K562 (cell line): ENCODE measurements at regions not wholly inside any gene's neighbourhood (a gene's known extent, or its start where the extent isn't known, plus 50 kb on each side); places are given as distances from the start of the nearest gene placed in this dataset.
A peak's percentile ranks its signal among the peaks of the same experiment; 100 is the strongest.

Experiments used
- CBFA2T2 ChIP-seq: fragments of 450-650 bp; conservative IDR thresholded peaks from 2 replicates; pipeline ENCODE4 v1.6.1; 2017; ENCODE audit warnings: mild to moderate bottlenecking
- CHD1 ChIP-seq: fragments of 200-600 bp; sonication (generic); IDR thresholded peaks from one replicate; pipeline ENCODE4 v1.6.1; 2012; ENCODE audit warnings: mild to moderate bottlenecking, moderate library complexity, low read length, inconsistent platforms
- FIP1L1 ChIP-seq: fragments of 200-400 bp; formaldehyde crosslinking; IDR thresholded peaks from 2 replicates; pipeline ENCODE4 v1.6.1; 2018; ENCODE audit warnings: mild to moderate bottlenecking, low read depth, low read length; ENCODE audit not compliant: poor library complexity, severe bottlenecking
- GMEB1 ChIP-seq: fragments of 250-450 bp; sonication (Bioruptor Pico); IDR thresholded peaks from 2 replicates; pipeline ENCODE4 v1.4.0; 2020; ENCODE audit warnings: mild to moderate bottlenecking
- MAX ChIP-seq: sonication (generic); formaldehyde crosslinking; IDR thresholded peaks from 2 replicates; pipeline ENCODE4 v1.9.0; 2022; ENCODE audit warnings: mild to moderate bottlenecking, missing genetic modification reagents
- NFATC3 ChIP-seq: fragments of 450-650 bp; IDR thresholded peaks from 2 replicates; pipeline ENCODE4 v1.6.1; 2017; ENCODE audit warnings: mild to moderate bottlenecking
- RAD21 ChIP-seq, 2 experiments: fragments of 250-450 bp in 1 of 2; fragments of 450-650 bp in 1 of 2; sonication (Bioruptor Pico) in 1 of 2; formaldehyde crosslinking in 1 of 2; IDR thresholded peaks in 1 of 2; conservative IDR thresholded peaks in 1 of 2; 2 replicates each; pipeline versions ENCODE4 v1.4.0 to v1.8.0; 2020 to 2022; ENCODE audit warnings: mild to moderate bottlenecking in 2 of 2, moderate library complexity in 1 of 2

DNA sequence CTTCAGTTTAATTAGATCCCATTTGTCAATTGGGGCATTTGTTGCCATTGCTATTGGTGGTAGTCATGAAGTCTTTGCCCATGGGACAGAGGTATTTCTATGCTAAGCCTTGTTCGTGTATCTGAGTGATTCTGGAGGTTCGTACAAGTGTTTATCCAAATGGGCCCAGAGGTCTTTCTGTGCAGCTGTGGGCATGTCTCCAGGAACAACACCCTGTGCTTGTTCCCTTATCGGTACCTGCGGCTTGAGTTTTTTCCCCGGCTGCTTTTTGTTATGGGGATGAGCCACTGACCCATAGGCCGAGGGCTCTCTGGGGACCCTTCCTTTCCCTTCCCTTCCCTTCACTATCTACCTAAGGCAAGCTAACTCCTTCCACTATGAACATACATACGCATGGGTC, 81.4 kb upstream of the WDR1 start:
- TF ChIP-seq GMEB1 (CRISPR knock-in tag) (no peak), CHD1 (no peak), CBFA2T2 (peak; percentile 74), NFATC3 (no peak), RAD21 (CRISPR knock-in tag; conservative IDR thresholded peaks at IDR 0.05 in 1 of 2, IDR thresholded peaks at IDR 0.05 in 1 of 2) (no peak), MAX (no peak), FIP1L1 (no peak)
